ENCODE measurements at regions not wholly inside any gene's neighbourhood (a gene's known extent, or its start where the extent isn't known, plus 50 kb on each side); places are given as distances from the start of the nearest gene placed in this dataset.

GRCh38 chr1:80023358-80023757 is 1016.8 kb upstream of the ADGRL4 start:
- no peak overlapping the region for H3K27ac ChIP-seq (ENCODE audit: low read length)
- in situ Hi-C loops (cut with HindIII; ENCODE audit: low pct_unique_long_range_greater_than_20kb, low sequenced_read_pairs), result no loop called here
- H3K4me3 ChIP-seq (ENCODE audit: low read depth in 2 of 2, low read length in 2 of 2), result no peak overlapping the region
- H3K36me3 ChIP-seq (ENCODE audit: control insufficient read depth, insufficient read depth, low read length), result no peaks in the 10 kb centered on the region; the same call in 1 of the 2 replicates
- H3K9me3 ChIP-seq (ENCODE audit: control insufficient read depth, insufficient read depth, low read depth, low read length), result no peaks in the 10 kb centered on the region
- intact Hi-C loops (cut with micrococcal nuclease; ENCODE audit: unreplicated experiment), result no loop called here
- ATAC-seq (no peak), DNase-seq (ENCODE audit: low read depth, low spot score) (no peak)
- CTCF ChIA-PET, result no interaction called here
- no peaks in the 10 kb centered on the region for H3K27me3 ChIP-seq (ENCODE audit: control insufficient read depth, insufficient read depth, low read length)
- POLR2A ChIA-PET, result no interaction called here
- BruUV-seq (replicated peaks), result no TSS peak
- no peaks in the 10 kb centered on the region for H3K4me1 ChIP-seq (ENCODE audit: control insufficient read depth, insufficient read depth, low read length)
- TF ChIP-seq SIN3A (IDR thresholded peaks at IDR 0.05; ENCODE audit: borderline replicate concordance, insufficient read depth, low read depth, low read length) (no peak), POLR2AphosphoS5 (IDR thresholded peaks at IDR 0.05; ENCODE audit: low read depth, low read length) (no peak), CTCF (IDR thresholded peaks at IDR 0.05) (no peak), REST (IDR thresholded peaks at IDR 0.05; ENCODE audit: insufficient read depth in 1 of 2, low read depth in 2 of 2, low read length in 1 of 2) (no peak), TCF7L2 (IDR thresholded peaks at IDR 0.05; ENCODE audit: low read depth, low read length) (no peak)

- H3K4me1 ChIP-seq (ENCODE audit: control insufficient read depth, insufficient read depth, low read length), result no peaks in the 10 kb centered on the region
- CTCF ChIA-PET, result no interaction called here
- ATAC-seq (no peak), DNase-seq (ENCODE audit: low read depth, low spot score) (no peak)
- H3K9me3 ChIP-seq (ENCODE audit: control insufficient read depth, insufficient read depth, low read depth, low read length), result no peaks in the 10 kb centered on the region
- in situ Hi-C loops (cut with HindIII; ENCODE audit: low pct_unique_long_range_greater_than_20kb, low sequenced_read_pairs), result no loop called here
- BruUV-seq (replicated peaks), result no TSS peak
- H3K36me3 ChIP-seq (ENCODE audit: control insufficient read depth, insufficient read depth, low read length), result no peaks in the 10 kb centered on the region; the same call in 1 of the 2 replicates
- no peak for TF ChIP-seq REST (IDR thresholded peaks at IDR 0.05; ENCODE audit: insufficient read depth in 1 of 2, low read depth in 2 of 2, low read length in 1 of 2)
- no peak for TF ChIP-seq POLR2AphosphoS5 (IDR thresholded peaks at IDR 0.05; ENCODE audit: low read depth, low read length)
- no peak for TF ChIP-seq TCF7L2 (IDR thresholded peaks at IDR 0.05; ENCODE audit: low read depth, low read length)
- H3K4me3 ChIP-seq (ENCODE audit: low read depth in 2 of 2, low read length in 2 of 2), result no peak overlapping the region
- H3K27ac ChIP-seq (ENCODE audit: low read length), result no peak overlapping the region
- no peaks in the 10 kb centered on the region for H3K27me3 ChIP-seq (ENCODE audit: control insufficient read depth, insufficient read depth, low read length)
- POLR2A ChIA-PET, result no interaction called here
- intact Hi-C loops (cut with micrococcal nuclease; ENCODE audit: unreplicated experiment), result no loop called here
Measured at GRCh38 chr1:80021891-80022290, 1015.4 kb upstream of the ADGRL4 start.

All from Panc1 (cell line).